Prostate gland (tissue), 1 donor: ENCODE measurements at regions not wholly inside any gene's neighbourhood (a gene's known extent, or its start where the extent isn't known, plus 50 kb on each side); places are given as distances from the start of the nearest gene placed in this dataset.

Experiments used
- POLR2A ChIP-seq: fragments of 450-650 bp; IDR thresholded peaks from one replicate; pipeline ENCODE4 v1.6.1; 2016; ENCODE audit warnings: antibody characterized with exemption, mild to moderate bottlenecking
- POLR2AphosphoS5 ChIP-seq: sonication (generic); formaldehyde crosslinking; IDR thresholded peaks from one replicate; pipeline ENCODE4 v1.6.1; 2017; ENCODE audit warnings: antibody characterized with exemption

DNA sequence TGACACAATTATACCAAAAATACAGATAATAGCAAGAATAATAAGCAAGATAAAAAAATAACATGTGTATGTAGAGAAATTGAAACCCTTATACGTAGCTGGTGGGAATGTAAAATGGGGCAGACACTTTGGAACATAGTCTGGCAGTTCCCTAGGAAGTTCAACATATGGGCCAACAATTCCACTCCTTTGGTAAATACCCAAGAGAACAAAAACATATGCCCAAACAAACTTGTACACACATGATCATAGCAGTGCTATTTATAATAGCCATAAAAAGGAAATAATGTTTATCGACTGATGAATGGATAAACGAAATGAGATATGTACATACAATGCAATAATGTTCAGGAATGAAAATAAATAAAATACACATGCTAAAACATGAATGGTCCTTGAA lies 462.4 kb upstream of the SORCS1 start:
- TF ChIP-seq POLR2AphosphoS5 (no peak), POLR2A (no peak)
